B cell (primary cell): ENCODE measurements at regions not wholly inside any gene's neighbourhood (a gene's known extent, or its start where the extent isn't known, plus 50 kb on each side); places are given as distances from the start of the nearest gene placed in this dataset.
"Not testable (repeated sequence)": the region's sequence is repeated elsewhere in the genome, so short reads cannot be mapped to it uniquely, and the experiment has no call there.

Source experiments
- ATAC-seq: fragments of 200-7000 bp; cut with Tn5 transposase; one replicate; pipeline ENCODE4 v1.10.0; 2021; ENCODE audit warnings: low read depth, mild to moderate bottlenecking, moderate number of reproducible peaks, moderate library complexity
- CTCF ChIA-PET: fragments of 350-600 bp; sonication (Branson Sonifier 250); formaldehyde crosslinking; loops from one replicate; lab custom pipeline; 2021; ENCODE audit warnings: antibody characterized with exemption, inconsistent platforms; lab: Charles Lee
- POLR2A ChIA-PET: fragments of 350-600 bp; sonication (Branson Sonifier 250); formaldehyde crosslinking; loops from one replicate; lab custom pipeline; 2021; ENCODE audit warnings: antibody characterized with exemption; lab: Charles Lee
- DNase-seq: peaks from one replicate; pipeline ENCODE4 v3.0.0; 2013
- H2AFZ ChIP-seq: 2 replicates; pipeline ENCODE4 v1.6.1; 2012; ENCODE audit warnings: mild to moderate bottlenecking, low read depth, low read length; ENCODE audit not compliant: insufficient read depth, poor library complexity, severe bottlenecking
- H3K27ac ChIP-seq, 2 donors: 1 replicate in 1 of 2; 2 replicates in 1 of 2; pipeline ENCODE4 v1.5.1; 2012 to 2013; ENCODE audit warnings: low read length in 2 of 2, mild to moderate bottlenecking in 2 of 2, moderate library complexity in 1 of 2
- H3K27me3 ChIP-seq, 4 experiments: fragments of 200-600 bp in 1 of 4; sonication (generic) in 1 of 4; replicated peaks in 1 of 4; 1 replicate in 2 of 4; 2 replicates in 2 of 4; pipeline versions ENCODE4 v1.6.1 to v1.7.0; 2013 to 2016; ENCODE audit warnings: low read length in 3 of 4, mild to moderate bottlenecking in 2 of 4, mixed read lengths in 1 of 4, moderate library complexity in 1 of 4; ENCODE audit not compliant: insufficient read depth in 4 of 4, control insufficient read depth in 3 of 4; ENCODE audit errors: control extremely low read depth in 1 of 4
- H3K36me3 ChIP-seq, 2 experiments: replicated peaks in 1 of 2; 1 replicate in 1 of 2; 2 replicates in 1 of 2; pipeline versions ENCODE4 v1.6.1 to v1.7.1; 2013; ENCODE audit warnings: low read length in 1 of 2; ENCODE audit not compliant: insufficient read depth in 2 of 2, control insufficient read depth in 1 of 2; ENCODE audit errors: control extremely low read depth in 1 of 2, extremely low read depth in 1 of 2
- H3K4me1 ChIP-seq, 2 donors: fragments of 200-600 bp in 1 of 2; sonication (generic) in 1 of 2; 1 replicate in 1 of 2; 2 replicates in 1 of 2; pipeline versions ENCODE4 v1.5.1 to v1.6.1; 2013 to 2017; ENCODE audit warnings: low read length in 2 of 2; ENCODE audit not compliant: control insufficient read depth in 2 of 2, insufficient read depth in 2 of 2
- H3K4me2 ChIP-seq: replicated peaks from 2 replicates; pipeline ENCODE3; 2012; ENCODE audit warnings: mild to moderate bottlenecking, low read depth, low read length; ENCODE audit not compliant: poor library complexity, severe bottlenecking
- H3K4me3 ChIP-seq, 5 experiments: fragments of 200-600 bp in 1 of 5; sonication (generic) in 1 of 5; 1 replicate in 3 of 5; 2 replicates in 2 of 5; pipeline versions ENCODE4 v1.5.1 to v1.7.0; 2011 to 2016; ENCODE audit warnings: low read length in 4 of 5, mild to moderate bottlenecking in 4 of 5, low read depth in 2 of 5, control low read depth in 1 of 5, moderate library complexity in 1 of 5; ENCODE audit not compliant: insufficient read depth in 1 of 5; ENCODE audit errors: control extremely low read depth in 1 of 5, extremely low read depth in 1 of 5
- H3K79me2 ChIP-seq: fragments of 200-600 bp; sonication (generic); one replicate; pipeline ENCODE4 v1.6.0; 2016; ENCODE audit warnings: low read length; ENCODE audit not compliant: control insufficient read depth, insufficient read depth
- H3K9ac ChIP-seq: fragments of 200-600 bp; sonication (generic); 2 replicates; pipeline ENCODE4 v1.6.1; 2017; ENCODE audit warnings: mild to moderate bottlenecking, low read length, moderate library complexity
- H3K9me3 ChIP-seq, 3 donors: one replicate each; pipeline versions ENCODE4 v1.6.1 to v1.7.1; 2013; ENCODE audit warnings: low read length in 2 of 3; ENCODE audit not compliant: control insufficient read depth in 2 of 3, insufficient read depth in 1 of 3; ENCODE audit errors: control extremely low read depth in 1 of 3
- H4K20me1 ChIP-seq: 2 replicates; pipeline ENCODE4 v1.6.0; 2012; ENCODE audit warnings: mild to moderate bottlenecking, low read length; ENCODE audit not compliant: insufficient read depth, control insufficient read depth, poor library complexity, severe bottlenecking
- H3K27ac Mint-ChIP-seq: one replicate; pipeline ENCODE4 v1.8.0; 2021; ENCODE audit warnings: mixed read lengths
- H3K27me3 Mint-ChIP-seq: one replicate; pipeline ENCODE4 v1.8.0; 2021; ENCODE audit warnings: mixed read lengths
- H3K4me1 Mint-ChIP-seq: one replicate; pipeline ENCODE4 v1.8.0; 2021; ENCODE audit warnings: mixed read lengths
- H3K4me3 Mint-ChIP-seq: one replicate; pipeline ENCODE4 v1.8.0; 2021; ENCODE audit warnings: mixed read lengths
- H3K9me3 Mint-ChIP-seq: one replicate; pipeline ENCODE4 v1.8.0; 2022; ENCODE audit warnings: mixed read lengths; ENCODE audit not compliant: insufficient read depth
- CTCF ChIP-seq: fragments of 200-600 bp; IDR thresholded peaks from one replicate; pipeline ENCODE4 v1.8.0; 2022; ENCODE audit warnings: antibody characterized with exemption, mild to moderate bottlenecking
- EZH2 ChIP-seq: IDR thresholded peaks from 2 replicates; pipeline ENCODE4 v1.6.1; 2012; ENCODE audit warnings: borderline replicate concordance, low read depth, mild to moderate bottlenecking, moderate library complexity, low read length; ENCODE audit not compliant: insufficient read depth, poor library complexity, severe bottlenecking
- WGBS: methylation state at CpG from one replicate; pipeline ENCODE4 v1.1.5; 2013; ENCODE audit warnings: missing lambda C conversion rate; ENCODE audit not compliant: insufficient coverage; 5-methylcytosine and 5-hydroxymethylcytosine counted together
- intact Hi-C: fragments of 100-400 bp; cut with micrococcal nuclease; formaldehyde crosslinking; loops from one replicate; pipeline ENCODE4 v1.10.0; 2022

GRCh38 chr2:132267105-132267497, 105.3 kb upstream of the ANKRD30BL start:
- Histone ChIP-seq H3K4me2 (peak overlapping the region; percentile 25), H4K20me1 (no peaks in the 10 kb centered on the region), H3K36me3 (no peaks in the 10 kb centered on the region), H3K27me3 (peaks cover 0 to 12% (median 4%) of the 10 kb centered on the region in 4 experiments), H3K79me2 (no peaks in the 10 kb centered on the region), H3K9me3 (no peaks in the 10 kb centered on the region), H2AFZ (peak overlapping the region; percentile 65), H3K4me3 (no peak overlapping the region), H3K27ac (no peak overlapping the region), H3K4me1 (peaks cover 9 to 14% of the 10 kb centered on the region in 2 donors), H3K9ac (peak overlapping the region; percentile 35)
- TF ChIP-seq EZH2 = no peak
- no peak for TF ChIP-seq CTCF
- POLR2A ChIA-PET = no interaction called here
- ATAC-seq = no peak
- CTCF ChIA-PET = no interaction called here
- Mint-ChIP-seq H3K9me3 (no peaks in the 10 kb centered on the region), H3K4me3 (no peak overlapping the region), H3K27me3 (peaks cover 12% of the 10 kb centered on the region), H3K27ac (no peak overlapping the region), H3K4me1 (peaks cover 4% of the 10 kb centered on the region)
- DNase-seq = no peak
- 79% methylated on average over 1 of the region's 1 CpG for whole genome bisulfite sequencing
- intact Hi-C loops = no loop called here

- H3K9me3 Mint-ChIP-seq, H3K4me3 Mint-ChIP-seq, H3K4me1 Mint-ChIP-seq, H3K79me2 ChIP-seq, H3K27ac Mint-ChIP-seq, H3K27ac ChIP-seq, DNase-seq, H3K9me3 ChIP-seq, POLR2A ChIA-PET, H4K20me1 ChIP-seq, H3K36me3 ChIP-seq, ATAC-seq, intact Hi-C loops, CTCF ChIA-PET: not testable (repeated sequence)
- Histone ChIP-seq H3K4me1 (peaks cover 9 to 14% of the 10 kb centered on the region in 2 donors), H2AFZ (peak overlapping the region; percentile 65), H3K27me3 (peaks cover 0 to 12% (median 4%) of the 10 kb centered on the region in 4 experiments), H3K4me3 (peak overlapping the region in 2 of 5 experiments; percentile 19 to 21), H3K4me2 (peak overlapping the region; percentile 25), H3K9ac (peak overlapping the region; percentile 35)
- 12% methylated on average over 11 of the region's 31 CpGs for WGBS
- peaks cover 12% of the 10 kb centered on the region for H3K27me3 Mint-ChIP-seq
These were observed 105.9 kb upstream of the ANKRD30BL start for GRCh38 chr2:132267498-132268283.

- H3K9me3 Mint-ChIP-seq, intact Hi-C loops, ATAC-seq, H3K36me3 ChIP-seq, H3K27ac Mint-ChIP-seq, H3K4me1 Mint-ChIP-seq, H4K20me1 ChIP-seq, H3K27me3 Mint-ChIP-seq, H3K27ac ChIP-seq, H3K9me3 ChIP-seq, H3K79me2 ChIP-seq, CTCF ChIA-PET, H3K9ac ChIP-seq, H2AFZ ChIP-seq, POLR2A ChIA-PET, H3K4me2 ChIP-seq: not testable (repeated sequence)
- H3K4me3 Mint-ChIP-seq = peak overlapping the region; percentile 64
- peaks cover 9 to 14% of the 10 kb centered on the region in 2 donors for H3K4me1 ChIP-seq
- peak; percentile 38 for DNase-seq
- H3K27me3 ChIP-seq = peaks cover 0 to 12% (median 4%) of the 10 kb centered on the region in 4 experiments
- peak overlapping the region in 2 of 5 experiments; percentile 25 to 43 for H3K4me3 ChIP-seq
- WGBS = 46% methylated on average over 2 of the region's 20 CpGs
These were observed 106.7 kb upstream of the ANKRD30BL start for GRCh38 chr2:132268284-132268976.
